Mammary epithelial cell (primary cell): ENCODE measurements at regions not wholly inside any gene's neighbourhood (a gene's known extent, or its start where the extent isn't known, plus 50 kb on each side); places are given as distances from the start of the nearest gene placed in this dataset.

Experiments used
- EZH2 ChIP-seq: IDR thresholded peaks from 2 replicates; pipeline ENCODE4 v1.6.1; 2012; ENCODE audit warnings: low read length, inconsistent platforms, borderline replicate concordance
- TF ChIP-seq, protein P1 (sequence below), 2 donors: IDR thresholded peaks in 1 of 2; conservative IDR thresholded peaks in 1 of 2; 2 replicates each; pipeline ENCODE4 v1.5.1; 2011 to 2012; ENCODE audit warnings: inconsistent platforms in 2 of 2, low read length in 2 of 2, mild to moderate bottlenecking in 2 of 2, control low read depth in 1 of 2, low read depth in 1 of 2; ENCODE audit not compliant: insufficient read depth in 1 of 2; ENCODE audit errors: extremely low read depth in 1 of 2

DNA sequence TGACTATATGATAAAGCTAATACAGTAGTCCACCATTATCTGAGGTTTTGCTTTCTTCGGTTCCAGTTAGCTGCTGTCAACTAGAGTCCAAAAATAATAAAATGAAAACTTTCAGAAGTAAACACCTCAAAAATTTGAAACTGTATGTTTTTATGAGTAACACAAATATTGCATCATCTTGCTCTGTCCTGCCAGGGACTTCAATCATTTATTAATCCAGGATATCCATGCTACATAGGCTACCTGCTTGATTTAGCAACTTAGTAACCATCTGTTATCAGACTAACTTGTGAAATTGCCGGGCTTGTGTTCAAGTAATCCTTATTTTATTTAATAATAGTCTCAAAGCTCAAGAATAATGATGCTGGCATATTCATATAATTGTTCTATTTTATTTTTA, 1537.8 kb upstream of the PABPC4L start:
- TF ChIP-seq, protein P1, sequence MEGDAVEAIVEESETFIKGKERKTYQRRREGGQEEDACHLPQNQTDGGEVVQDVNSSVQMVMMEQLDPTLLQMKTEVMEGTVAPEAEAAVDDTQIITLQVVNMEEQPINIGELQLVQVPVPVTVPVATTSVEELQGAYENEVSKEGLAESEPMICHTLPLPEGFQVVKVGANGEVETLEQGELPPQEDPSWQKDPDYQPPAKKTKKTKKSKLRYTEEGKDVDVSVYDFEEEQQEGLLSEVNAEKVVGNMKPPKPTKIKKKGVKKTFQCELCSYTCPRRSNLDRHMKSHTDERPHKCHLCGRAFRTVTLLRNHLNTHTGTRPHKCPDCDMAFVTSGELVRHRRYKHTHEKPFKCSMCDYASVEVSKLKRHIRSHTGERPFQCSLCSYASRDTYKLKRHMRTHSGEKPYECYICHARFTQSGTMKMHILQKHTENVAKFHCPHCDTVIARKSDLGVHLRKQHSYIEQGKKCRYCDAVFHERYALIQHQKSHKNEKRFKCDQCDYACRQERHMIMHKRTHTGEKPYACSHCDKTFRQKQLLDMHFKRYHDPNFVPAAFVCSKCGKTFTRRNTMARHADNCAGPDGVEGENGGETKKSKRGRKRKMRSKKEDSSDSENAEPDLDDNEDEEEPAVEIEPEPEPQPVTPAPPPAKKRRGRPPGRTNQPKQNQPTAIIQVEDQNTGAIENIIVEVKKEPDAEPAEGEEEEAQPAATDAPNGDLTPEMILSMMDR (conservative IDR thresholded peaks at IDR 0.05 in 1 of 2, IDR thresholded peaks at IDR 0.05 in 1 of 2; ENCODE audit: extremely low read depth in 1 of 2, insufficient read depth in 1 of 2, low read depth in 1 of 2, low read length in 2 of 2) = no peak
- TF ChIP-seq EZH2 = no peak
